Colonic mucosa (tissue), 4 donors: ENCODE measurements at regions not wholly inside any gene's neighbourhood (a gene's known extent, or its start where the extent isn't known, plus 50 kb on each side); places are given as distances from the start of the nearest gene placed in this dataset. TPM values are rescaled to one million over a fixed set of nuclear protein-coding genes. Genes with fewer than 3 reads are reported as not detected.

Source experiments
- DNase-seq: peaks from one replicate; pipeline ENCODE4 v3.0.0-alpha.2; 2020
- H3K27ac ChIP-seq: fragments of 200-600 bp; one replicate; pipeline ENCODE4 v1.8.0; 2021
- H3K27me3 ChIP-seq: fragments of 200-600 bp; one replicate; pipeline ENCODE4 v1.8.0; 2021
- H3K36me3 ChIP-seq: fragments of 200-600 bp; one replicate; pipeline ENCODE4 v1.8.0; 2021
- H3K4me1 ChIP-seq: fragments of 200-600 bp; one replicate; pipeline ENCODE4 v1.8.0; 2021; ENCODE audit warnings: mild to moderate bottlenecking
- H3K4me3 ChIP-seq: fragments of 200-600 bp; one replicate; pipeline ENCODE4 v1.8.0; 2021
- H3K9ac ChIP-seq, 2 donors: one replicate each; pipeline ENCODE4 v1.7.0; 2013; ENCODE audit warnings: control low read depth in 2 of 2, low read depth in 2 of 2, low read length in 2 of 2
- H3K9me3 ChIP-seq: fragments of 200-600 bp; one replicate; pipeline ENCODE4 v1.8.0; 2021
- intact Hi-C: fragments of 100-400 bp; cut with DNase I; formaldehyde crosslinking; loops from one replicate; pipeline ENCODE4 v1.14.1; 2022
- microRNA-seq: library from miRNA; unstranded; fragments of <30 nt; microRNA quantifications from one replicate; pipeline ENCODE4, GENCODE V29; 2019
- TF ChIP-seq, protein P1 (sequence below): fragments of 200-600 bp; IDR thresholded peaks from one replicate; pipeline ENCODE4 v1.8.0; 2022; ENCODE audit warnings: antibody characterized with exemption, mild to moderate bottlenecking
- donor health status: healthy.
- donor health status: DM: no; HTN: no; CAD: no.
- donor health status: DM: no; HTN: no; CAD: no.

DNA sequence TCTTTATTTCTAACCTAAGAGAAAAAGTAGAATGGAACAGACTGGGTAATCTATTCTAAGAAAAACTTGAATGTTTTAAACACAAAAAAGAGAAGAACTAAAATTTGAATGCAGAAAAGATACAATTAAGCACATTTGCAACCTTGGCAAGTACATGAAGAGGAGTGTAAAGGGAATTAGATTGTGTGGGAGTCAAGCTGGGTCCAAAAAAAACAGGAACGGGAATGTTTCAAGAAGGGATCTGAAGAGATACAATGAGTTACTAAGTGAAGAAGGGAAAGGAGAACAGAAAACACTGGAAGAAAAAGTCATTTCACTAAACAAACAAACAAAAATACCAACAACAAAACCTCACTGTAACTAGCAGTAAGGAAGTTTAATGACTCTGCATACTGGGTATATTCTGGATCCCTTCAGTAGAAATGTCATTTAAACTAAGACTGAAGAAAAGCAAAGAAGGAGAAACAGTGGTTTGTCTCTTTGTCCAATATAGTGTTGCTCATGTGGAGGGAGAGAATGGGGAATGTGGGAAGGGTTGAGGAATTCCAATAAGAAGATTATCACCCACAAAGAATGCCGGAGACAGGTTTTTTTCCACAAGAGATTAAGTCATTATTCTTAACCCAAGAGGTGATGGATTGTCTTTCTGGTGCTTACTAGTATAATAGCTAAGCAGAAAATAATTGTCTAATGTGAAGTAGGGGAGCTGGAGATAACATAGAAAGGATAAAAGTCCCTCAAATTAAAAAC lies 50.4 kb upstream of the PTPN13 start:
- no peaks in the 10 kb centered on the region for H3K27me3 ChIP-seq
- H3K27ac ChIP-seq = no peak overlapping the region
- DNase-seq = no peak
- no peaks in the 10 kb centered on the region for H3K9me3 ChIP-seq
- TF ChIP-seq, protein P1, sequence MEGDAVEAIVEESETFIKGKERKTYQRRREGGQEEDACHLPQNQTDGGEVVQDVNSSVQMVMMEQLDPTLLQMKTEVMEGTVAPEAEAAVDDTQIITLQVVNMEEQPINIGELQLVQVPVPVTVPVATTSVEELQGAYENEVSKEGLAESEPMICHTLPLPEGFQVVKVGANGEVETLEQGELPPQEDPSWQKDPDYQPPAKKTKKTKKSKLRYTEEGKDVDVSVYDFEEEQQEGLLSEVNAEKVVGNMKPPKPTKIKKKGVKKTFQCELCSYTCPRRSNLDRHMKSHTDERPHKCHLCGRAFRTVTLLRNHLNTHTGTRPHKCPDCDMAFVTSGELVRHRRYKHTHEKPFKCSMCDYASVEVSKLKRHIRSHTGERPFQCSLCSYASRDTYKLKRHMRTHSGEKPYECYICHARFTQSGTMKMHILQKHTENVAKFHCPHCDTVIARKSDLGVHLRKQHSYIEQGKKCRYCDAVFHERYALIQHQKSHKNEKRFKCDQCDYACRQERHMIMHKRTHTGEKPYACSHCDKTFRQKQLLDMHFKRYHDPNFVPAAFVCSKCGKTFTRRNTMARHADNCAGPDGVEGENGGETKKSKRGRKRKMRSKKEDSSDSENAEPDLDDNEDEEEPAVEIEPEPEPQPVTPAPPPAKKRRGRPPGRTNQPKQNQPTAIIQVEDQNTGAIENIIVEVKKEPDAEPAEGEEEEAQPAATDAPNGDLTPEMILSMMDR = no peak
- no peaks in the 10 kb centered on the region for H3K36me3 ChIP-seq
- intact Hi-C loops = no loop called here
- no peak overlapping the region for H3K9ac ChIP-seq
- H3K4me3 ChIP-seq = no peak overlapping the region
- no peaks in the 10 kb centered on the region for H3K4me1 ChIP-seq

DNA sequence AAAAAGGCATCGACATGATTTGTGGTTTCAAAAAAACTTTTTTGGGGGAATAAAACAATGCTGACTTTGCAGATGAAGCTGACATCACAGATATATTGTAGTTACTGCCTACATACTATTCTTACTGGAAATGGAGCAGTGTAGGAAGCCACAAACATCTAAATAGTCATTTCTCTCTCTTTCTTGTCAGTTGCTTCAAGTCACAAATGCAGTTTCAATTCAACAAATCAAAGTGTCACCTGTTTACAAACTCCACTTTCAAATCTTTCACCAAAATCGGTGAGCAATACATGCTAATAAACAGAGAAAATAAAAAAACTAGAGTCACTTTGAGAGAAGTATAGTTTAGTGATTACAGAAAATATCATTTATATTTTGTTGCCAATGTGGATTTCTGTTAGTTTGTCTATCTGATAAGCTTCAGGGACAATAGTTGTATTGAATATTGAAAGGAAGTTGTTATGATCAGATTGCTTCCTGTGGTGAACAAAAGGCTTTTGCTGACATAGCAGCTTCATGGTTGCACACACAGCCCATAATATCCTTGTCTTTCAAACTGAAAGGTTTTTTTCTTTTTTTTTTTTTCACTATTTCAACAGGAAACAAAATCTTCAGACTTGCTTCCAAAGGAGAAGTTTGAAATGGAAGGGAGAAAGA lies 49.7 kb upstream of the PTPN13 start:
- H3K9me3 ChIP-seq = no peaks in the 10 kb centered on the region
- no peak for DNase-seq
- no peaks in the 10 kb centered on the region for H3K4me1 ChIP-seq
- intact Hi-C loops = no loop called here
- TF ChIP-seq, protein P1 = no peak
- no peak overlapping the region for H3K27ac ChIP-seq
- no peak overlapping the region for H3K4me3 ChIP-seq
- no peaks in the 10 kb centered on the region for H3K36me3 ChIP-seq
- H3K27me3 ChIP-seq = no peaks in the 10 kb centered on the region
- H3K9ac ChIP-seq = no peak overlapping the region

Small RNA genes lying in the stretch of these regions (microRNA-seq; reads per million reads assigned to microRNA genes)
- gene MIR4452 = not detected
